Panc1 (cell line): ENCODE measurements at regions not wholly inside any gene's neighbourhood (a gene's known extent, or its start where the extent isn't known, plus 50 kb on each side); places are given as distances from the start of the nearest gene placed in this dataset.

Experiments
- SIN3A ChIP-seq: IDR thresholded peaks from 2 replicates; pipeline ENCODE4 v1.6.1; 2012; ENCODE audit warnings: low read depth, mild to moderate bottlenecking, low read length, moderate library complexity, borderline replicate concordance; ENCODE audit not compliant: insufficient read depth
- TF ChIP-seq, protein P1 (sequence below): fragments of 450-650 bp; IDR thresholded peaks from 2 replicates; pipeline ENCODE4 v1.5.1; 2017; ENCODE audit warnings: mild to moderate bottlenecking

DNA sequence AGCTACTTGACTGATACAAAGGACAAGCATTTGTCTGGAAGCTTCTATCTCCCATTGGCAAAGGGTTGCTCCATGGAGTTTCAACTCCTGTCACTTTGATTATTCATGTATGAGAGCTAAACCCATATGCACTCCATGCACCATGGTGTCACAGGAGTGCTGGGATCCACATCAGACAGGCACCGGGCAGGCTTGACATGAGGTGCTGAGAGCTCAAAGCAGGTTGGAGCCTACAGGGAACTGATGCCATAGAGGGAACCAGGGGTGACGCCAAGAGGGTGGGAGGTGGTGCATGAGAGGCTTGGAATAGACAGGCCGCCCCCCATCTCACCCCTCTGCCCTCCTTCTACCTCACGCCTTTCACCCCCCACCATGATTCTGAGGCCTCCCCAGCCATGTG lies 199.8 kb upstream of the CCDC68 start:
- TF ChIP-seq, protein P1, sequence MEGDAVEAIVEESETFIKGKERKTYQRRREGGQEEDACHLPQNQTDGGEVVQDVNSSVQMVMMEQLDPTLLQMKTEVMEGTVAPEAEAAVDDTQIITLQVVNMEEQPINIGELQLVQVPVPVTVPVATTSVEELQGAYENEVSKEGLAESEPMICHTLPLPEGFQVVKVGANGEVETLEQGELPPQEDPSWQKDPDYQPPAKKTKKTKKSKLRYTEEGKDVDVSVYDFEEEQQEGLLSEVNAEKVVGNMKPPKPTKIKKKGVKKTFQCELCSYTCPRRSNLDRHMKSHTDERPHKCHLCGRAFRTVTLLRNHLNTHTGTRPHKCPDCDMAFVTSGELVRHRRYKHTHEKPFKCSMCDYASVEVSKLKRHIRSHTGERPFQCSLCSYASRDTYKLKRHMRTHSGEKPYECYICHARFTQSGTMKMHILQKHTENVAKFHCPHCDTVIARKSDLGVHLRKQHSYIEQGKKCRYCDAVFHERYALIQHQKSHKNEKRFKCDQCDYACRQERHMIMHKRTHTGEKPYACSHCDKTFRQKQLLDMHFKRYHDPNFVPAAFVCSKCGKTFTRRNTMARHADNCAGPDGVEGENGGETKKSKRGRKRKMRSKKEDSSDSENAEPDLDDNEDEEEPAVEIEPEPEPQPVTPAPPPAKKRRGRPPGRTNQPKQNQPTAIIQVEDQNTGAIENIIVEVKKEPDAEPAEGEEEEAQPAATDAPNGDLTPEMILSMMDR = no peak
- no peak for TF ChIP-seq SIN3A
